ENCODE measurements at regions not wholly inside any gene's neighbourhood (a gene's known extent, or its start where the extent isn't known, plus 50 kb on each side); places are given as distances from the start of the nearest gene placed in this dataset.

GRCh38 chr7:35528381-35528977, 166.5 kb downstream of the HERPUD2 start:
- ChIA-PET POLR2A (no interaction called here), CTCF (interaction anchor here (1.9 kb wide), 1 partner anchor 8 kb away, joined by 9 read pairs; no protein-coding TSS in a partner anchor)
- TF ChIP-seq CTCF (IDR thresholded peaks at IDR 0.05; ENCODE audit: control extremely low read depth, extremely low read depth, low read depth, missing control alignments): no peak
- no peak for DNase-seq (ENCODE audit: extremely low spot score)

GRCh38 chr7:35526645-35527044, 168.3 kb downstream of the HERPUD2 start:
- no peak for TF ChIP-seq CTCF (IDR thresholded peaks at IDR 0.05; ENCODE audit: control extremely low read depth, extremely low read depth, low read depth, missing control alignments)
- CTCF ChIA-PET: interaction anchor here (0.6 kb wide), 1 partner anchor 11 kb away, joined by 3 read pairs; no protein-coding TSS in a partner anchor
- no peak for DNase-seq (ENCODE audit: extremely low spot score)
- POLR2A ChIA-PET: no interaction called here

- POLR2A ChIA-PET: no interaction called here
- TF ChIP-seq CTCF (IDR thresholded peaks at IDR 0.05; ENCODE audit: control extremely low read depth, extremely low read depth, low read depth, missing control alignments): no peak
- DNase-seq (ENCODE audit: extremely low spot score): no peak
- CTCF ChIA-PET: interaction anchor here (0.9 to 1.2 kb wide), 2 partner anchors 12 to 14 kb away, joined by 3 to 4 read pairs; no protein-coding TSS in a partner anchor
Observed at GRCh38 chr7:35524112-35524804, 170.7 kb downstream of the HERPUD2 start.

DNA sequence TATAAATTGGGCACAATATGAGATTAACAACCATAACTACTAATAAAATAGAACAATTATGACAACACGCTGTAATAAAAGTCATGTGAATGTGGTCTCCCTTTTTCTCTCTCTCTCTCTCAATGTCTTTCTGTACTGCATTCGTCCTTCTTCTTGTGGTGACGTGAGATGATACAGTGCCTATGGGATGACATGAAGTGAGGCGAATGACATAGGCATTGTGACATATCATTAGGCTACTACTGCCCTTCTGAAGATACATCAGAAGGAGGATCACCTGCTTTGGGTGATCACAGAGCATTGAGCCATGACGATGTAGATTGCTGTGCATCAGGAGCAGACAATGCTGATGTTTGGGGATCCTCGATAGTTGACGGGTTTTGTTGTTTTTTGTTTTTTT, 171.6 kb downstream of the HERPUD2 start:
- no peak for DNase-seq (ENCODE audit: extremely low spot score)
- no peak for TF ChIP-seq CTCF (IDR thresholded peaks at IDR 0.05; ENCODE audit: control extremely low read depth, extremely low read depth, low read depth, missing control alignments)
- ChIA-PET CTCF (no interaction called here), POLR2A (no interaction called here)

DNA sequence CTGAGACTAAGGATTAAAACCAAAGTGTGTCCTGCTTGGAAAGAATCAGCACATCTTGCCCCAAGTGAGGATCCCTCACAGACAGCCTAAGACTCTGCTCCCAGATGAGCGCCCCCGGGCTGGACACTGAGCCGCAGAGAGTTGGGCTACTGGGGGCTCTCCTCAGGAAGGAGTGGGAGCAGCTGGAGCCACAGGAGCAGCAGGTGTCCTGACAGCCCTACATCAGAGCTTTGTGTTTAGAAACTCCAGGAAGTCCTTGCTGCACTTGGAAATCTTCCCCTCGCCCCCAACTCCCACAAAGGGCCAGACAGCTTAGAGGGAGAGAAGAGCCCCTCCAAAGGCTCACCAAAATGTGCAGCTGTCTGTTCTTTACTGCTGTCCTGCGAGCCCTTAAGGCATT, 172.2 kb downstream of the HERPUD2 start:
- CTCF ChIA-PET: interaction anchor here (1.0 kb wide), 1 partner anchor 23 kb away, joined by 3 read pairs; no protein-coding TSS in a partner anchor
- DNase-seq (ENCODE audit: extremely low spot score): no peak
- no peak for TF ChIP-seq CTCF (IDR thresholded peaks at IDR 0.05; ENCODE audit: control extremely low read depth, extremely low read depth, low read depth, missing control alignments)
- POLR2A ChIA-PET: no interaction called here

- CTCF ChIA-PET: interaction anchor here (0.8 to 3.0 kb wide), 3 partner anchors 12 to 22 kb away, joined by 3 to 29 read pairs (median 3); no protein-coding TSS in a partner anchor
- DNase-seq (ENCODE audit: extremely low spot score): no peak
- POLR2A ChIA-PET: no interaction called here
- no peak for TF ChIP-seq CTCF (IDR thresholded peaks at IDR 0.05; ENCODE audit: control extremely low read depth, extremely low read depth, low read depth, missing control alignments)
Observed at GRCh38 chr7:35521941-35522340, 173.0 kb downstream of the HERPUD2 start.
